HG03442 (cell line): ENCODE measurements at regions not wholly inside any gene's neighbourhood (a gene's known extent, or its start where the extent isn't known, plus 50 kb on each side); places are given as distances from the start of the nearest gene placed in this dataset.

Experiments
- ATAC-seq: cut with Tn5 transposase; IDR thresholded peaks from one replicate; pipeline ENCODE4 v1.9.1; 2021; ENCODE audit warnings: mild to moderate bottlenecking, moderate library complexity; ENCODE audit not compliant: unreplicated experiment

DNA sequence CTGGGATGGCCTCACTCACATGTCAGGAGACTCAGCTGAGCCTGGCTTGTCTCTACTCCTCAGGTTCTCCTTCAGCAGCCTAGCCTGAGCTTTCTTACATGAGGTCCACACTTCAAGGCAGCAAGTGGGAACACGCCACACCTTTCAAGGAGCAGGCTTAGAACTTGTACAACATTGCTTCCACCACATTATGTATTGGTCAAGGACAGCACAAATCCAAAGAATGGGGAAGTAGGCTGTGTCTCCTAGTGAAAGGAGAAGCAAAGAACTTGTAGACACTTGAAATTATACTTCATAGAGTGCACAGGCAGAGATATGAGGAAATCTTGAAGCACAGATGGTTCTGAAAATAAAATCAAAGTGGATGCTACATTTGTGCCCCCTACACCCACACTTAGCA, 120.9 kb upstream of the NOCT start:
- ATAC-seq, result no peak

- no peak for ATAC-seq
These were observed 121.6 kb upstream of the NOCT start for GRCh38 chr4:138894011-138894410.

DNA sequence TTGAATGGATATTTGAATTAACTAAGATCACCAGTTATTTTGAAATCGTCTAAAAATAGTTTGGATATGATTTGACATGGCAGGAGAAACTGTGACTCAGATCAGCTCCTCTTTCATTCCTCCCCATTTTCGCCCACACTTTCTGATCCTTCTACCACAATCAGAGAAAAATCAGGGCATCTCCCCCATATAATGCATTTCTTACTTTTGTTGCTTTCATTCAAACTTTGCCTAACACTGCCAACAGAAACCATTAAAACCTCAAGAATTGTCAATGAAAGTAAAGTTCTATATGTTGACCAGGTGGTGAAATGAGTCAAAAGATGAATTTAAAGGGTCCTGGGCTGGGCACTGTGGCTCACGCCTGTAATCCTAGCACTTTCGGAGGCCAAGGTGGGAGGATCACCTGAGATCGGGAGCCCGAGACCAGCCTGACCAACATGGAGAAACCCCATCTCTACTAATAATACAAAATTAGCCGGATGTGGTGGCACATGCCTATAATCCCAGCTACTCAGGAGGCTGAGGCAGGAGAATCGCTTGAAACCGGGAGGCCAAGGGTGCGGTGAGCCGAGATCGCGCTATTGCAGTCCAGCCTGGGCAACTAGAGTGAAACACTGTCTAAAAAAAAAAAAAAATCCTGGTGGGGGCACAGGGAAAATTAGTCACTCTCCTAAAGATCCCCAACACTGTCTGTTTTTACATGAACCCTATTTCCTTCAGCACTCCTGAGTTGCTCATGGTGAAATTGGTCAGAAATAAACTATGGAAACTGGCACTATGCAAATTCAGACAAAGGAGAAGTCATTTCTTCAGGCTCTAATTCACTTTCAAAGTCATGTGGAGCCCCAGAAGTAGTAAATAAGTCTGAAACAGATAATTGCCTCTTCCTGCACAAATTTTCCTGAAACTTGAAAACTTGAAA, 122.8 kb upstream of the NOCT start:
- peak; percentile 71 for ATAC-seq

DNA sequence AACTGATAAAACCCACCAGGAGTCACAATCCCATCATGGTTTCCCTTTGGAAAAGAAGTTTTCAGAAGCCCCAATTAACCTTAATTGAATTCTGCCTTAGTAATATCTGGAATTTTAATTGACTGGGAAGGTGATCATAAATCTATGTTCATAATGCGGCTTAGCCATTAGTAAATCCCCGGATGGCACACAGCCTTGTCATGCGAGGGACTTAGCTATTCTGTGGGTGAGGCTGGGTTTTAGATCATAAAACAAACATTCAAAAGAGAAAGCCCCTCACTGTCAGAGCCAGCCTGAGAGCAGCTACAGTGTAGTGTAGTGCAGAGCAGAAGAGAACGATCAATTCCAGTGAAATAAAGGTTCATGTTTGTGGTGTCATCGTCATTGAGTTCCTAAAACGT, 124.0 kb upstream of the NOCT start:
- no peak for ATAC-seq

DNA sequence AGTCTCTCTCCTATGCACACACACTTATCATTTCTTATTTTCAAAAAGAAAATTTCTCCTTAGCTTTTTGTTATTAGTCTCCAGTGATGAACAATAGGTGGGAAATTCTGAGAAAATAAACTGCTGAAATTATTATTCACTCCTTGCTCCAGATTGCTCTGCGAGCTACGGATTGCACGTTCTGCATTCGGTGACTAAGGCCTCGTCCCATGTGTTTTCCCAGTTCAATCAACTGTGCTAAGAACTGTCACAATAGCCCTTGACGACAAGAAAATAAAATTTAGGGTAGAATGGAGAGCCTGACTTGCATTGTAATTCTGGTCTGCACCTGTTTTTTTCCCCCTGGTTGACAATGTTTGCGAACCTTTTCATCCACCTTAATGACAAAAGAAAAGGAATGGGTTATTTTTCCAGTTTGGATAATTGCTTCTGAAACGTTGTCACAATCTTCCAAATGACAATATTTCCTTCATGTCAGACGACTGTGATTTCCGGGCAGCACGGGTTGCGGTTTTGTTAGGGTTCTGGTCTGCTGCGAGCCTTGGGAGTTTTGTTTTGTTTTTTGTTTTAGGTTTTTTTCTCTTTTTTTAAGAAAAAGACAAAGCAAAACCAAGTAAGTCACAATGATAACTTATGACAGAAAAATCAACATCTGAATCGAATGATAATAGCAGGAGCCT, 124.5 kb upstream of the NOCT start:
- no peak for ATAC-seq

DNA sequence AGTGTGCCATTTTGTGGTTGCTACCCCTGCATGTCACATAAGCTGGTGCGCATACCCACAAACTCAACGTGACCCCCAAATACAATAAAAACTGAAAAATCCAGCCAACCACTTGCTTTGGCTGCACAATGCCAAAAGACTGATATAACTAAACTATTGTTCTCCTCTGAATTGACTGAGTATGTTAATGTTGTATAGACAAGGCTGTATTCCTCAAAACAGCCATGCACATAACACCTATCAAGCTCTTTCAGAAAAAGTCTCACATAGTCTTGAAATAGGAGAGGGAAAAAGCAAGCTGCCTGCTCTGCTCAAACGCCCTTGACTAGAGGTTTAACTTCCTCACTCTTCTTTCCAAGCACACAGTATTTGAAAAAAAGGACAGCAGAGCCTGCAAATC, 126.4 kb upstream of the NOCT start:
- ATAC-seq, result no peak

DNA sequence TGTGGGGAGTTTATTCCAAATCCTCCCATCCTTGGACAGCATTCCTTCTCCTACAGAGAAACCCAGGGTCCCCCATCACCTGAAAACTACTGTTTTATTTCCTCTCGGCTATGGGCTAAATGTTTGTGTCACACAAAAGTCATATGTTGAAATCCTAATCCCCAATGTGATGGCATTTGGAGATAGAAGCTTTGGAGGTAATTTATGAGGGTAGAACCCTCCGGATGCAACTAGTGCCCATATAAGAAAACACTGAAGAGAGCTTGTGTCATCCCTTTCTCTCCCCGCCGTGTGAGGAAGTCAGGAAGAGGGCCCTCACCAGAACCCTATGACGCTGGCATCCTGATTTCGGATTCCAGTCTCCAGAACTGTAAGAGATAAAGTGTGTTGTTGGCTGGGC, 127.8 kb upstream of the NOCT start:
- ATAC-seq, result no peak

- no peak for ATAC-seq
These were observed 128.2 kb upstream of the NOCT start for GRCh38 chr4:138887341-138887740.

DNA sequence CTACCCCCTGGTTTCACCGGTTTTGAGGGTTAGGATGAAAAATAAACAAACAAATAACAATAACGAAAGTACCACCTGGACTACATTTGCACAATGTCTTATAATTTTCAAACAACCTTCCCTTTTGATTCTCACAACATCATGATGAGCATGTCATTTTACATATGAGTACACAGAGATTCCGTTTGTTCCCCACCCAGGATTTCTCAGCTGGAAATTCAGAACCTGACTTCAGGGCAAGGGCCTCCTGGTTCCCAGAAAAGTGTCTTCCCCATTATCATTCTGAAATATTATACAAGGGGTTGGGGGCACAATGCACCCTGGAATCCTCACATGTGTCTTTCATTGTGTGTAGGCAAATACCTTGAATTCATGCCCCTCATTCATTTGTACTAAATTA, 135.8 kb upstream of the NOCT start:
- no peak for ATAC-seq

GRCh38 chr4:138875891-138876608, 139.5 kb upstream of the NOCT start:
- no peak for ATAC-seq

DNA sequence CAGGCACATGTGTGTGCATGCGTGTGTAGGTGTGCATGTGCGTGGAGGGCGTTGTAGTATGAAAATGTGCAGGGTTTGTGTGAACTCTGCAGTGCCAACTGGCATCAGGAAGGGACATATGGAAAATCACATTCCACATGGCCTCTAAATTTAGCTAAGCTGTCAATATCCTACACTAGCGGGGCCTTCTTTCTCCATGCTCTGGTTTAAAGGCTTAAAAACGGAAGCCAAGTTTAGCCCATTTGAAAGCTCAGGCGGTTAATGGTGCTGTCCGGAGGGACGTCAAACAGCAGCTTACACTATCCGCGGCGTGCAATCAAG, 144.1 kb upstream of the NOCT start:
- no peak for ATAC-seq

- peak; percentile 81 for ATAC-seq
These were observed 144.6 kb upstream of the NOCT start for GRCh38 chr4:138870737-138871554.

GRCh38 chr4:138869631-138870030, 145.9 kb upstream of the NOCT start:
- ATAC-seq, result no peak

- ATAC-seq, result no peak
These were observed 146.4 kb upstream of the NOCT start for GRCh38 chr4:138869165-138869564.

DNA sequence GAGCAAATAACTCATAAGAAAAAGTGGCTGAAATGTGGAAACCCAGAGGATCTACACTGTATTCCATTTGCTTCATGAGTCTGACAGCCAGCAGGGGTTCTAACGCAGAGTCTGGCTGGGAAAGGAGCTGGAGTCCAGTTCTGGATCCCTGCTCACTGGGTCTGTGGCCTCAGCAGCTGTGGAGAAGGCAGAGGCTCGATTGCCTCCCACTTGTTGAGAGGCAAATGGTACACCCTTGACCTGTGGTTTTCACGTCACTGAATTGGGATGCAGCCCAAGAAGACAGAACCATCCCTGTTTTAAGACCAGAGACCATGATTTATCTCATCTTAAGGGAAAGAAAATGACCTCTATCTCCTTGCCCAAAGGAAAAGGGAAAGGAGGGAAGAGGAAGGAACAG, 147.0 kb upstream of the NOCT start:
- ATAC-seq, result no peak

GRCh38 chr4:138867404-138867803, 148.2 kb upstream of the NOCT start:
- no peak for ATAC-seq

DNA sequence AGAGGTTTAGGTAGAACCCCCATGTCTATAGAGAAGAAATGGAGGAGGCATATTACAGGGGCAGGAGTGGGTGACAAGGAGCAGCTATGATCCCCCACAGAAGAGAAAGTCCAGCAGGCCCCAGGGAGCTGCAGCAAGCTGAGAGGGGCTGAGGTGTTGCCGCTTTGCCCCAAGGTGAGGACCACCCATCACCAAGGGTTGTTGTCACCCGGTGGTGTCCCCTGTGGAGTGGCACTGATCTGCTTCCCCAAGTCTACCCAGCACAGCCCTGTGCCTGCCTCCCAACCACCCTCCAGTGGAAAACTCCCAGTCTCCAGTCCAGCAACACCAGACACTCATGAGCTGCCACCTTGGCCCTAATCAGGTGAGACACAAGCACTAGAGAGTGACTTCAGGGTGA, 149.3 kb upstream of the NOCT start:
- no peak for ATAC-seq

- no peak for ATAC-seq
These were observed 149.8 kb upstream of the NOCT start for GRCh38 chr4:138865765-138866164.

- no peak for ATAC-seq
These were observed 150.4 kb upstream of the NOCT start for GRCh38 chr4:138864961-138865720.

GRCh38 chr4:138863160-138863559, 152.4 kb upstream of the NOCT start:
- ATAC-seq, result no peak
